SKM-1 (cell line): ENCODE measurements at regions not wholly inside any gene's neighbourhood (a gene's known extent, or its start where the extent isn't known, plus 50 kb on each side); places are given as distances from the start of the nearest gene placed in this dataset.
A peak's percentile ranks its signal among the peaks of the same experiment; 100 is the strongest.

Experiments
- DNase-seq: peaks from one replicate; lab custom pipeline; 2025; ENCODE audit not compliant: unreplicated experiment; lab: John Stamatoyannopoulos, UW

GRCh38 chr10:83564889-83565588, 574.3 kb upstream of the GHITM start:
- DNase-seq: no peak

- no peak for DNase-seq
These were observed 567.3 kb upstream of the GHITM start for GRCh38 chr10:83572036-83572435.

- DNase-seq: no peak
These were observed 564.5 kb upstream of the GHITM start for GRCh38 chr10:83574770-83575169.

- no peak for DNase-seq
These were observed 561.9 kb upstream of the GHITM start for GRCh38 chr10:83577421-83577820.

GRCh38 chr10:83580373-83581012, 558.8 kb upstream of the GHITM start:
- DNase-seq: no peak

GRCh38 chr10:83582407-83583095, 556.8 kb upstream of the GHITM start:
- no peak for DNase-seq

- DNase-seq: no peak
These were observed 553.6 kb upstream of the GHITM start for GRCh38 chr10:83585686-83586085.

GRCh38 chr10:83592337-83592935, 546.9 kb upstream of the GHITM start:
- no peak for DNase-seq

- DNase-seq: peak; percentile 12
These were observed 535.6 kb upstream of the GHITM start for GRCh38 chr10:83603708-83604107.

- DNase-seq: no peak
These were observed 533.3 kb upstream of the GHITM start for GRCh38 chr10:83605783-83606630.

- no peak for DNase-seq
These were observed 531.2 kb upstream of the GHITM start for GRCh38 chr10:83607959-83608745.

GRCh38 chr10:83612050-83612449, 527.3 kb upstream of the GHITM start:
- no peak for DNase-seq

- no peak for DNase-seq
These were observed 526.6 kb upstream of the GHITM start for GRCh38 chr10:83612746-83613145.

GRCh38 chr10:83617172-83617571, 522.1 kb upstream of the GHITM start:
- no peak for DNase-seq

GRCh38 chr10:83617692-83618545, 521.4 kb upstream of the GHITM start:
- DNase-seq: no peak

- DNase-seq: no peak
These were observed 513.4 kb upstream of the GHITM start for GRCh38 chr10:83625831-83626360.

GRCh38 chr10:83632701-83633100, 506.6 kb upstream of the GHITM start:
- DNase-seq: no peak

GRCh38 chr10:83633547-83633946, 505.8 kb upstream of the GHITM start:
- no peak for DNase-seq

GRCh38 chr10:83636826-83637225, 502.5 kb upstream of the GHITM start:
- no peak for DNase-seq
